WTC11 (cell line): ENCODE measurements at regions not wholly inside any gene's neighbourhood (a gene's known extent, or its start where the extent isn't known, plus 50 kb on each side); places are given as distances from the start of the nearest gene placed in this dataset.

Source experiments
- CTCF ChIP-seq: fragments of 200-600 bp; IDR thresholded peaks from 2 replicates; pipeline ENCODE4 v1.8.0; 2022; ENCODE audit warnings: antibody characterized with exemption
- MYBL2 ChIP-seq: sonication (generic); formaldehyde crosslinking; IDR thresholded peaks from 2 replicates; pipeline ENCODE4 v1.8.1; 2023; ENCODE audit warnings: mild to moderate bottlenecking, moderate library complexity, missing genetic modification reagents
- NR3C1 ChIP-seq: sonication (generic); formaldehyde crosslinking; conservative IDR thresholded peaks from 2 replicates; pipeline ENCODE4 v1.8.1; 2023; ENCODE audit warnings: low read depth, mild to moderate bottlenecking, missing genetic modification reagents
- ZSCAN18 ChIP-seq: fragments of 250-450 bp; sonication (Bioruptor Pico); IDR thresholded peaks from 2 replicates; pipeline ENCODE4 v2.1.2; 2022; ENCODE audit warnings: mild to moderate bottlenecking, moderate library complexity

GRCh38 chr14:22305607-22306006 is 283.4 kb downstream of the DAD1 start:
- no peak for TF ChIP-seq NR3C1
- TF ChIP-seq CTCF: no peak
- TF ChIP-seq MYBL2 (CRISPR knock-in tag): no peak
- no peak for TF ChIP-seq ZSCAN18 (CRISPR knock-in tag)
